Dendritic cell treated with granulocyte-macrophage colony-stimulating factor and Interleukin-4, amounts not matched to agents 40 ng/mL and 50 ng/mL, for 4 days (primary cell): ENCODE measurements at regions not wholly inside any gene's neighbourhood (a gene's known extent, or its start where the extent isn't known, plus 50 kb on each side); places are given as distances from the start of the nearest gene placed in this dataset.
"Not testable (repeated sequence)": the region's sequence is repeated elsewhere in the genome, so short reads cannot be mapped to it uniquely, and the experiment has no call there.

Source experiments
- H3K27ac Mint-ChIP-seq: one replicate; pipeline ENCODE4 v1.8.0; 2022; ENCODE audit warnings: mild to moderate bottlenecking, mixed read lengths
- H3K27me3 Mint-ChIP-seq: one replicate; pipeline ENCODE4 v1.8.0; 2022; ENCODE audit warnings: mild to moderate bottlenecking, mixed read lengths
- H3K36me3 Mint-ChIP-seq: one replicate; pipeline ENCODE4 v1.8.0; 2022; ENCODE audit warnings: low read depth, mixed read lengths
- H3K4me1 Mint-ChIP-seq: one replicate; pipeline ENCODE4 v1.8.0; 2022; ENCODE audit warnings: low read depth, mixed read lengths
- H3K4me3 Mint-ChIP-seq: one replicate; pipeline ENCODE4 v1.8.0; 2022; ENCODE audit warnings: mild to moderate bottlenecking, moderate library complexity, mixed read lengths
- H3K9me3 Mint-ChIP-seq: one replicate; pipeline ENCODE4 v1.8.0; 2022; ENCODE audit warnings: mixed read lengths
- intact Hi-C: fragments of 100-400 bp; cut with micrococcal nuclease; formaldehyde crosslinking; loops from one replicate; pipeline ENCODE4 v1.15.0; 2022

- Mint-ChIP-seq H3K9me3 (peaks cover 28% of the 10 kb centered on the region), H3K4me1 (peaks cover 56% of the 10 kb centered on the region), H3K27me3 (no peaks in the 10 kb centered on the region), H3K4me3 (no peak overlapping the region), H3K27ac (peak overlapping the region; percentile 91), H3K36me3 (peaks cover 31% of the 10 kb centered on the region)
- intact Hi-C loops, result loop anchor here (1.0 to 2.0 kb wide), 3 partner anchors 23 to 167 kb away; partner anchors contain the start of gene HLX
Observed at GRCh38 chr1:221045842-221046831, 166.9 kb downstream of the HLX start.

- H3K9me3 Mint-ChIP-seq, result peaks cover 38% of the 10 kb centered on the region
- H3K27me3 Mint-ChIP-seq, H3K4me3 Mint-ChIP-seq, H3K27ac Mint-ChIP-seq, intact Hi-C loops: not testable (repeated sequence)
- peaks cover 63% of the 10 kb centered on the region for H3K4me1 Mint-ChIP-seq
- peaks cover 31% of the 10 kb centered on the region for H3K36me3 Mint-ChIP-seq
Observed at GRCh38 chr1:221051391-221051790, 172.1 kb downstream of the HLX start.

- peaks cover 29% of the 10 kb centered on the region for H3K9me3 Mint-ChIP-seq
- H3K4me3 Mint-ChIP-seq, result no peak overlapping the region
- no peak overlapping the region for H3K27ac Mint-ChIP-seq
- H3K4me1 Mint-ChIP-seq, result peaks cover 38% of the 10 kb centered on the region
- intact Hi-C loops, result no loop called here
- peaks cover 3% of the 10 kb centered on the region for H3K27me3 Mint-ChIP-seq
- H3K36me3 Mint-ChIP-seq, result peaks cover 20% of the 10 kb centered on the region
Observed at GRCh38 chr1:221053889-221054288, 174.6 kb downstream of the HLX start.

GRCh38 chr1:221059506-221059905 lies 180.3 kb downstream of the HLX start:
- intact Hi-C loops, result no loop called here
- Mint-ChIP-seq H3K27me3 (peaks cover 3% of the 10 kb centered on the region), H3K4me1 (peaks cover 14% of the 10 kb centered on the region), H3K4me3 (no peak overlapping the region), H3K9me3 (peaks cover 39% of the 10 kb centered on the region), H3K27ac (no peak overlapping the region), H3K36me3 (peaks cover 23% of the 10 kb centered on the region)

GRCh38 chr1:221063651-221064050 lies 184.4 kb downstream of the HLX start:
- intact Hi-C loops, result no loop called here
- no peak overlapping the region for H3K4me3 Mint-ChIP-seq

GRCh38 chr1:221066351-221067001 lies 187.2 kb downstream of the HLX start:
- Mint-ChIP-seq H3K4me3 (no peak overlapping the region), H3K27me3 (peaks cover 2% of the 10 kb centered on the region), H3K36me3 (peaks cover 30% of the 10 kb centered on the region), H3K4me1 (peaks cover 61% of the 10 kb centered on the region), H3K27ac (peak overlapping the region; percentile 95), H3K9me3 (peaks cover 38% of the 10 kb centered on the region)
- intact Hi-C loops, result no loop called here

More at GRCh38 chr1:221063651-221064050, 184.4 kb downstream of the HLX start:
- H3K9me3 Mint-ChIP-seq, result peaks cover 38% of the 10 kb centered on the region
- peaks cover 2% of the 10 kb centered on the region for H3K27me3 Mint-ChIP-seq
- peaks cover 30% of the 10 kb centered on the region for H3K36me3 Mint-ChIP-seq
- peaks cover 38% of the 10 kb centered on the region for H3K4me1 Mint-ChIP-seq
- peak overlapping the region; percentile 48 for H3K27ac Mint-ChIP-seq

- Mint-ChIP-seq H3K36me3 (peaks cover 22% of the 10 kb centered on the region), H3K27ac (peak overlapping the region; percentile 95), H3K9me3 (peaks cover 27% of the 10 kb centered on the region), H3K27me3 (peaks cover 2% of the 10 kb centered on the region), H3K4me1 (peaks cover 71% of the 10 kb centered on the region), H3K4me3 (no peak overlapping the region)
- intact Hi-C loops, result loop anchor here (2.0 kb wide), 1 partner anchor 189 kb away; the partner anchor contains the start of gene HLX
Observed at GRCh38 chr1:221067721-221068120, 188.5 kb downstream of the HLX start.

GRCh38 chr1:221069178-221069903 lies 190.1 kb downstream of the HLX start:
- Mint-ChIP-seq H3K27ac (peak overlapping the region; percentile 95), H3K27me3 (peaks cover 2% of the 10 kb centered on the region), H3K9me3 (peaks cover 11% of the 10 kb centered on the region), H3K36me3 (peaks cover 8% of the 10 kb centered on the region), H3K4me3 (peak overlapping the region; percentile 20), H3K4me1 (peaks cover 82% of the 10 kb centered on the region)
- intact Hi-C loops, result loop anchor here (1.0 to 2.0 kb wide), 3 partner anchors 23 to 191 kb away; partner anchors contain the start of gene HLX

GRCh38 chr1:221069986-221070385 lies 190.7 kb downstream of the HLX start:
- peak overlapping the region; percentile 5 for H3K4me3 Mint-ChIP-seq
- peaks cover 2% of the 10 kb centered on the region for H3K27me3 Mint-ChIP-seq
- intact Hi-C loops, result loop anchor here (1.0 to 2.0 kb wide), 4 partner anchors 24 to 191 kb away; partner anchors contain the start of gene HLX
- peaks cover 4% of the 10 kb centered on the region for H3K9me3 Mint-ChIP-seq
- H3K4me1 Mint-ChIP-seq, result peaks cover 85% of the 10 kb centered on the region
- H3K36me3 Mint-ChIP-seq, result peaks cover 3% of the 10 kb centered on the region
- H3K27ac Mint-ChIP-seq, result peak overlapping the region; percentile 95

GRCh38 chr1:221071777-221072176 lies 192.5 kb downstream of the HLX start:
- H3K27ac Mint-ChIP-seq, result peak overlapping the region; percentile 95
- H3K27me3 Mint-ChIP-seq, result no peaks in the 10 kb centered on the region
- intact Hi-C loops, result loop anchor here (1.0 to 2.0 kb wide), 2 partner anchors 26 to 95 kb away; no protein-coding TSS in a partner anchor
- no peak overlapping the region for H3K4me3 Mint-ChIP-seq
- no peaks in the 10 kb centered on the region for H3K36me3 Mint-ChIP-seq
- H3K4me1 Mint-ChIP-seq, result peaks cover 88% of the 10 kb centered on the region
- no peaks in the 10 kb centered on the region for H3K9me3 Mint-ChIP-seq

GRCh38 chr1:221072214-221072613 lies 193.0 kb downstream of the HLX start:
- intact Hi-C loops, result no loop called here
- Mint-ChIP-seq H3K36me3 (no peaks in the 10 kb centered on the region), H3K4me1 (peaks cover 85% of the 10 kb centered on the region), H3K27me3 (no peaks in the 10 kb centered on the region), H3K4me3 (no peak overlapping the region), H3K27ac (peak overlapping the region; percentile 95), H3K9me3 (no peaks in the 10 kb centered on the region)

- intact Hi-C loops, result no loop called here
- H3K27me3 Mint-ChIP-seq, result no peaks in the 10 kb centered on the region
- H3K9me3 Mint-ChIP-seq, result no peaks in the 10 kb centered on the region
- no peak overlapping the region for H3K27ac Mint-ChIP-seq
- H3K36me3 Mint-ChIP-seq, result no peaks in the 10 kb centered on the region
- no peak overlapping the region for H3K4me3 Mint-ChIP-seq
- H3K4me1 Mint-ChIP-seq, result peaks cover 63% of the 10 kb centered on the region
Observed at GRCh38 chr1:221074332-221074731, 195.1 kb downstream of the HLX start.

GRCh38 chr1:221075911-221076310 lies 196.7 kb downstream of the HLX start:
- H3K36me3 Mint-ChIP-seq, result no peaks in the 10 kb centered on the region
- no peak overlapping the region for H3K4me3 Mint-ChIP-seq
- peaks cover 3% of the 10 kb centered on the region for H3K27me3 Mint-ChIP-seq
- H3K4me1 Mint-ChIP-seq, result peaks cover 52% of the 10 kb centered on the region
- H3K9me3 Mint-ChIP-seq, result no peaks in the 10 kb centered on the region
- intact Hi-C loops, result no loop called here
- peak overlapping the region; percentile 38 for H3K27ac Mint-ChIP-seq
